ENCODE measurements at regions not wholly inside any gene's neighbourhood (a gene's known extent, or its start where the extent isn't known, plus 50 kb on each side); places are given as distances from the start of the nearest gene placed in this dataset.

DNA sequence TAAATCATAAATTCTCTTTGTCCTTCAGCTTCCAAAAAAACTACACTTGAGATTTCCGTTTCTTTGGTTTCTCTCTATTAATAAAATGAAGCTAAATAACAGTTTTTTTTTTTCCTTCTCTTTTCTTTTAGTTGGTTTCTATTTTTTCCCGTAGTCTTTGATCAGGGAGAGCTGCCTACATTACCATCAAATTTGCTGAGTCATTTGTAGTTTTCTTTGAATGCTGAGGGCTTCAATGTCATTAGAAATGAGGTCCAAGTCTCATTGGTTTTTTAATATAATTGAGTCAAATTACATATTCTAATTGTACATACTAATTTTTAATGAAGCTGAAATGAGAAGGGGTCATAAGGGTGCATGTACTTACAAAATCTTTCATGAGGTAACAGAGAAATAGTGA is 550.2 kb downstream of the GBA3 start:
- ATAC-seq, result no peak
- CTCF ChIA-PET, result no interaction called here
- in situ Hi-C loops (cut with HindIII; ENCODE audit: low pct_unique_long_range_greater_than_20kb, low sequenced_read_pairs), result no loop called here

DNA sequence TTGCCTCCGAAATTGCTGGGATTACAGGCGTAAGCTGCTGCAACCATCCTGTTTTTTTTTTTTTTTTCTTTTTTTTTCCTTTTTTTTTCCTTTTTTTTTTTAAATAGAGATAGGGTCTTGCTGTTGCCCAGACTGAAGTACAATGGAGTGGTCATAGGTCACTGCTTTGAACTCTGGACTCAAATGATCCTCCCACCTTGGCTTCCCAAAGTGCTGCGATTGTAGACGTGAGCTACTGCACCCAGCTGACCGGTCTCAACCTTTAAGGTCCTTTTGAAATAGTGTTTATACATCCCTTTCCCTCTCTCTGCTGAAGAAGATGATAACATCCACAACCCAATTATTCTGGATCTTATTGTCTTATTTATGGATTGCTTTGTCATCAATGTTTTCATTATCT is 548.7 kb downstream of the GBA3 start:
- H3K9me3 ChIP-seq (ENCODE audit: control insufficient read depth, insufficient read depth, low read depth, low read length), result no peaks in the 10 kb centered on the region
- H3K27ac ChIP-seq (ENCODE audit: low read length), result no peak overlapping the region
- TF ChIP-seq, protein P1, sequence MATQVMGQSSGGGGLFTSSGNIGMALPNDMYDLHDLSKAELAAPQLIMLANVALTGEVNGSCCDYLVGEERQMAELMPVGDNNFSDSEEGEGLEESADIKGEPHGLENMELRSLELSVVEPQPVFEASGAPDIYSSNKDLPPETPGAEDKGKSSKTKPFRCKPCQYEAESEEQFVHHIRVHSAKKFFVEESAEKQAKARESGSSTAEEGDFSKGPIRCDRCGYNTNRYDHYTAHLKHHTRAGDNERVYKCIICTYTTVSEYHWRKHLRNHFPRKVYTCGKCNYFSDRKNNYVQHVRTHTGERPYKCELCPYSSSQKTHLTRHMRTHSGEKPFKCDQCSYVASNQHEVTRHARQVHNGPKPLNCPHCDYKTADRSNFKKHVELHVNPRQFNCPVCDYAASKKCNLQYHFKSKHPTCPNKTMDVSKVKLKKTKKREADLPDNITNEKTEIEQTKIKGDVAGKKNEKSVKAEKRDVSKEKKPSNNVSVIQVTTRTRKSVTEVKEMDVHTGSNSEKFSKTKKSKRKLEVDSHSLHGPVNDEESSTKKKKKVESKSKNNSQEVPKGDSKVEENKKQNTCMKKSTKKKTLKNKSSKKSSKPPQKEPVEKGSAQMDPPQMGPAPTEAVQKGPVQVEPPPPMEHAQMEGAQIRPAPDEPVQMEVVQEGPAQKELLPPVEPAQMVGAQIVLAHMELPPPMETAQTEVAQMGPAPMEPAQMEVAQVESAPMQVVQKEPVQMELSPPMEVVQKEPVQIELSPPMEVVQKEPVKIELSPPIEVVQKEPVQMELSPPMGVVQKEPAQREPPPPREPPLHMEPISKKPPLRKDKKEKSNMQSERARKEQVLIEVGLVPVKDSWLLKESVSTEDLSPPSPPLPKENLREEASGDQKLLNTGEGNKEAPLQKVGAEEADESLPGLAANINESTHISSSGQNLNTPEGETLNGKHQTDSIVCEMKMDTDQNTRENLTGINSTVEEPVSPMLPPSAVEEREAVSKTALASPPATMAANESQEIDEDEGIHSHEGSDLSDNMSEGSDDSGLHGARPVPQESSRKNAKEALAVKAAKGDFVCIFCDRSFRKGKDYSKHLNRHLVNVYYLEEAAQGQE (IDR thresholded peaks at IDR 0.05; ENCODE audit: insufficient read depth in 1 of 2, low read depth in 2 of 2, low read length in 1 of 2), result no peak
- TF ChIP-seq SIN3A (IDR thresholded peaks at IDR 0.05; ENCODE audit: borderline replicate concordance, insufficient read depth, low read depth, low read length) (no peak), POLR2AphosphoS5 (IDR thresholded peaks at IDR 0.05; ENCODE audit: low read depth, low read length) (no peak), TCF7L2 (IDR thresholded peaks at IDR 0.05; ENCODE audit: low read depth, low read length) (no peak)
- TF ChIP-seq, protein P2, sequence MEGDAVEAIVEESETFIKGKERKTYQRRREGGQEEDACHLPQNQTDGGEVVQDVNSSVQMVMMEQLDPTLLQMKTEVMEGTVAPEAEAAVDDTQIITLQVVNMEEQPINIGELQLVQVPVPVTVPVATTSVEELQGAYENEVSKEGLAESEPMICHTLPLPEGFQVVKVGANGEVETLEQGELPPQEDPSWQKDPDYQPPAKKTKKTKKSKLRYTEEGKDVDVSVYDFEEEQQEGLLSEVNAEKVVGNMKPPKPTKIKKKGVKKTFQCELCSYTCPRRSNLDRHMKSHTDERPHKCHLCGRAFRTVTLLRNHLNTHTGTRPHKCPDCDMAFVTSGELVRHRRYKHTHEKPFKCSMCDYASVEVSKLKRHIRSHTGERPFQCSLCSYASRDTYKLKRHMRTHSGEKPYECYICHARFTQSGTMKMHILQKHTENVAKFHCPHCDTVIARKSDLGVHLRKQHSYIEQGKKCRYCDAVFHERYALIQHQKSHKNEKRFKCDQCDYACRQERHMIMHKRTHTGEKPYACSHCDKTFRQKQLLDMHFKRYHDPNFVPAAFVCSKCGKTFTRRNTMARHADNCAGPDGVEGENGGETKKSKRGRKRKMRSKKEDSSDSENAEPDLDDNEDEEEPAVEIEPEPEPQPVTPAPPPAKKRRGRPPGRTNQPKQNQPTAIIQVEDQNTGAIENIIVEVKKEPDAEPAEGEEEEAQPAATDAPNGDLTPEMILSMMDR (IDR thresholded peaks at IDR 0.05), result no peak
- no peaks in the 10 kb centered on the region for H3K4me1 ChIP-seq (ENCODE audit: control insufficient read depth, insufficient read depth, low read length)
- no TSS peak for BruUV-seq (replicated peaks)
- CTCF ChIA-PET, result no interaction called here
- H3K27me3 ChIP-seq (ENCODE audit: control insufficient read depth, insufficient read depth, low read length), result no peaks in the 10 kb centered on the region
- no peak overlapping the region for H3K4me3 ChIP-seq (ENCODE audit: low read depth in 2 of 2, low read length in 2 of 2)
- DNase-seq (ENCODE audit: low read depth, low spot score) (no peak), ATAC-seq (no peak)
- in situ Hi-C loops (cut with HindIII; ENCODE audit: low pct_unique_long_range_greater_than_20kb, low sequenced_read_pairs) (no loop called here), intact Hi-C loops (cut with micrococcal nuclease; ENCODE audit: unreplicated experiment) (no loop called here)
- H3K36me3 ChIP-seq (ENCODE audit: control insufficient read depth, insufficient read depth, low read length), result no peaks in the 10 kb centered on the region
- POLR2A ChIA-PET, result no interaction called here

More for the DNA sequence above, 550.2 kb downstream of the GBA3 start:
- POLR2A ChIA-PET, result no interaction called here
- BruUV-seq (replicated peaks), result no TSS peak
- Histone ChIP-seq H3K36me3 (ENCODE audit: control insufficient read depth, insufficient read depth, low read length) (no peaks in the 10 kb centered on the region), H3K4me3 (ENCODE audit: low read depth in 2 of 2, low read length in 2 of 2) (no peak overlapping the region), H3K27ac (ENCODE audit: low read length) (no peak overlapping the region), H3K9me3 (ENCODE audit: control insufficient read depth, insufficient read depth, low read depth, low read length) (no peaks in the 10 kb centered on the region), H3K27me3 (ENCODE audit: control insufficient read depth, insufficient read depth, low read length) (no peaks in the 10 kb centered on the region), H3K4me1 (ENCODE audit: control insufficient read depth, insufficient read depth, low read length) (no peaks in the 10 kb centered on the region)
- TF ChIP-seq POLR2AphosphoS5 (IDR thresholded peaks at IDR 0.05; ENCODE audit: low read depth, low read length) (no peak), TCF7L2 (IDR thresholded peaks at IDR 0.05; ENCODE audit: low read depth, low read length) (no peak), SIN3A (IDR thresholded peaks at IDR 0.05; ENCODE audit: borderline replicate concordance, insufficient read depth, low read depth, low read length) (no peak)
- TF ChIP-seq, protein P2 (IDR thresholded peaks at IDR 0.05), result no peak
- TF ChIP-seq, protein P1 (IDR thresholded peaks at IDR 0.05; ENCODE audit: insufficient read depth in 1 of 2, low read depth in 2 of 2, low read length in 1 of 2), result no peak
- no peak for DNase-seq (ENCODE audit: low read depth, low spot score)
- intact Hi-C loops (cut with micrococcal nuclease; ENCODE audit: unreplicated experiment), result no loop called here
